PC-3 (cell line): ENCODE measurements at regions not wholly inside any gene's neighbourhood (a gene's known extent, or its start where the extent isn't known, plus 50 kb on each side); places are given as distances from the start of the nearest gene placed in this dataset.

ENCODE experiments used
- ATAC-seq: fragments of 200-7000 bp; cut with Tn5 transposase; 2 replicates; pipeline ENCODE4 v1.9.1; 2020; ENCODE audit warnings: mild to moderate bottlenecking, moderate library complexity
- BruUV-seq: library from RNA; stranded (reverse); fragments of 400-500 nt; replicated peaks from 2 replicates; lab custom pipeline; 2021; lab: Mats Ljungman, UMichigan
- CTCF ChIA-PET: fragments of 300-600 bp; sonication (Branson Sonifier 250); formaldehyde crosslinking; loops from one replicate; lab custom pipeline; 2022; ENCODE audit warnings: antibody characterized with exemption; lab: Charles Lee
- POLR2A ChIA-PET: fragments of 300-600 bp; sonication (Branson Sonifier 250); formaldehyde crosslinking; loops from one replicate; lab custom pipeline; 2022; ENCODE audit warnings: antibody characterized with exemption; ENCODE audit not compliant: unreplicated experiment; lab: Charles Lee
- DNase-seq: peaks from one replicate; pipeline ENCODE4 v3.0.0-alpha.2; 2015
- H2AFZ ChIP-seq: fragments of 300-600 bp; sonication (generic); 2 replicates; pipeline ENCODE4 v1.6.0; 2016; ENCODE audit warnings: antibody characterized with exemption, low read length
- H3F3A ChIP-seq: fragments of 300-600 bp; sonication (generic); one replicate; pipeline ENCODE4 v1.6.0; 2017; ENCODE audit warnings: antibody characterized with exemption, low read length, control low read depth, mild to moderate bottlenecking; ENCODE audit not compliant: unreplicated experiment
- H3K27ac ChIP-seq: fragments of 300-600 bp; sonication (generic); 2 replicates; pipeline ENCODE4 v1.5.1; 2016; ENCODE audit warnings: mild to moderate bottlenecking, low read length
- H3K27me3 ChIP-seq: fragments of 300-600 bp; sonication (generic); 2 replicates; pipeline ENCODE4 v1.6.1; 2016; ENCODE audit warnings: low read length, mixed read lengths
- H3K36me3 ChIP-seq: fragments of 300-600 bp; sonication (generic); 2 replicates; pipeline ENCODE4 v1.6.1; 2016; ENCODE audit warnings: low read depth, mixed run types, low read length, mixed read lengths
- H3K4me1 ChIP-seq: fragments of 300-600 bp; sonication (generic); 2 replicates; pipeline ENCODE4 v1.5.1; 2016; ENCODE audit warnings: low read length; ENCODE audit not compliant: insufficient read depth
- H3K4me2 ChIP-seq: fragments of 300-600 bp; sonication (generic); 2 replicates; pipeline ENCODE4 v1.6.0; 2016; ENCODE audit warnings: low read length
- H3K4me3 ChIP-seq: fragments of 300-600 bp; sonication (generic); 2 replicates; pipeline ENCODE4 v1.5.1; 2016; ENCODE audit warnings: mild to moderate bottlenecking, low read length, mixed read lengths
- H3K79me2 ChIP-seq: fragments of 300-600 bp; sonication (generic); 2 replicates; pipeline ENCODE4 v1.6.1; 2017; ENCODE audit warnings: low read length, mixed read lengths
- H3K9ac ChIP-seq: fragments of 300-600 bp; sonication (generic); 2 replicates; pipeline ENCODE4 v1.6.0; 2016; ENCODE audit warnings: mild to moderate bottlenecking, low read length
- H3K9me2 ChIP-seq: fragments of 300-600 bp; sonication (generic); replicated peaks from 2 replicates; pipeline ENCODE4 v1.6.1; 2016; ENCODE audit warnings: mixed run types, low read length, mixed read lengths
- H3K9me3 ChIP-seq: fragments of 300-600 bp; sonication (generic); 2 replicates; pipeline ENCODE4 v1.6.1; 2016; ENCODE audit warnings: low read length, mixed read lengths
- H4K20me1 ChIP-seq: fragments of 300-600 bp; sonication (generic); 2 replicates; pipeline ENCODE4 v1.6.1; 2016; ENCODE audit warnings: low read length, mixed read lengths
- EZH2 ChIP-seq: fragments of 300-600 bp; sonication (generic); IDR thresholded peaks from one replicate; pipeline ENCODE4 v1.6.1; 2017; ENCODE audit warnings: antibody characterized with exemption, mild to moderate bottlenecking, low read length; ENCODE audit not compliant: unreplicated experiment
- EZH2phosphoT487 ChIP-seq: fragments of 300-600 bp; sonication (generic); IDR thresholded peaks from 2 replicates; pipeline ENCODE4 v1.6.1; 2018; ENCODE audit warnings: mild to moderate bottlenecking, antibody characterized with exemption, low read length, borderline replicate concordance
- intact Hi-C: fragments of 100-400 bp; cut with micrococcal nuclease; formaldehyde crosslinking; loops from 2 replicates; pipeline ENCODE4 v1.9.0; 2023
- TF ChIP-seq, protein P1 (sequence below): fragments of 300-600 bp; sonication (generic); conservative IDR thresholded peaks from 2 replicates; pipeline ENCODE4 v1.5.1; 2017; ENCODE audit warnings: antibody characterized with exemption, low read depth, mild to moderate bottlenecking, low read length

DNA sequence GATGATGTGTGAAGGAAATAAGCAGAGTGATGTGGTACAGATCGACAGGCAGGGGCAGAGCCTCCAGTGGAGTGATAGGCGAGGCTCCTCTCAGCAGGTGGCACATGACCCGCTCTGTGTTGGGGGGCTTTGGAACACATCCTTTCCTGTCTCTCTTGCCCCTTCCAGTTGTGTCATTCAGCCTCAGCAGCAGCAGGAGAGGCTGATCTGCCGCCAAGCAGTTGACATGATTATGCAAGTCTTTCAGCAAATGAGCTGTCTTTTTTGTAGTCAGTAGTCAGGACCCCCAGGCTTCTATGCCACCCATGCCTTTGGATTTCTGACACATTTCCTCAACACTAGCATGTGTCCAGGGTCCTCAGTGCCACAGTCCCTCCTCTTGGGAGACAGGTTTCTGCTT, 307.1 kb upstream of the C1orf174 start:
- no TSS peak for BruUV-seq
- POLR2A ChIA-PET, result no interaction called here
- peaks cover 28% of the 10 kb centered on the region for H3K9me3 ChIP-seq
- H3K36me3 ChIP-seq, result no peaks in the 10 kb centered on the region
- H2AFZ ChIP-seq, result no peak overlapping the region
- H4K20me1 ChIP-seq, result no peaks in the 10 kb centered on the region
- ATAC-seq (no peak), DNase-seq (no peak)
- no peaks in the 10 kb centered on the region for H3K4me1 ChIP-seq
- TF ChIP-seq, protein P1, sequence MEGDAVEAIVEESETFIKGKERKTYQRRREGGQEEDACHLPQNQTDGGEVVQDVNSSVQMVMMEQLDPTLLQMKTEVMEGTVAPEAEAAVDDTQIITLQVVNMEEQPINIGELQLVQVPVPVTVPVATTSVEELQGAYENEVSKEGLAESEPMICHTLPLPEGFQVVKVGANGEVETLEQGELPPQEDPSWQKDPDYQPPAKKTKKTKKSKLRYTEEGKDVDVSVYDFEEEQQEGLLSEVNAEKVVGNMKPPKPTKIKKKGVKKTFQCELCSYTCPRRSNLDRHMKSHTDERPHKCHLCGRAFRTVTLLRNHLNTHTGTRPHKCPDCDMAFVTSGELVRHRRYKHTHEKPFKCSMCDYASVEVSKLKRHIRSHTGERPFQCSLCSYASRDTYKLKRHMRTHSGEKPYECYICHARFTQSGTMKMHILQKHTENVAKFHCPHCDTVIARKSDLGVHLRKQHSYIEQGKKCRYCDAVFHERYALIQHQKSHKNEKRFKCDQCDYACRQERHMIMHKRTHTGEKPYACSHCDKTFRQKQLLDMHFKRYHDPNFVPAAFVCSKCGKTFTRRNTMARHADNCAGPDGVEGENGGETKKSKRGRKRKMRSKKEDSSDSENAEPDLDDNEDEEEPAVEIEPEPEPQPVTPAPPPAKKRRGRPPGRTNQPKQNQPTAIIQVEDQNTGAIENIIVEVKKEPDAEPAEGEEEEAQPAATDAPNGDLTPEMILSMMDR, result no peak
- TF ChIP-seq EZH2phosphoT487 (no peak), EZH2 (no peak)
- CTCF ChIA-PET, result no interaction called here
- peaks cover 12% of the 10 kb centered on the region; the same call in 1 of the 2 replicates for H3K27me3 ChIP-seq
- H3K9me2 ChIP-seq, result no peaks in the 10 kb centered on the region
- intact Hi-C loops, result no loop called here
- H3K4me3 ChIP-seq, result no peak overlapping the region
- no peaks in the 10 kb centered on the region for H3K79me2 ChIP-seq
- H3K4me2 ChIP-seq, result no peak overlapping the region
- no peaks in the 10 kb centered on the region for H3F3A ChIP-seq
- no peak overlapping the region for H3K9ac ChIP-seq
- no peak overlapping the region for H3K27ac ChIP-seq

DNA sequence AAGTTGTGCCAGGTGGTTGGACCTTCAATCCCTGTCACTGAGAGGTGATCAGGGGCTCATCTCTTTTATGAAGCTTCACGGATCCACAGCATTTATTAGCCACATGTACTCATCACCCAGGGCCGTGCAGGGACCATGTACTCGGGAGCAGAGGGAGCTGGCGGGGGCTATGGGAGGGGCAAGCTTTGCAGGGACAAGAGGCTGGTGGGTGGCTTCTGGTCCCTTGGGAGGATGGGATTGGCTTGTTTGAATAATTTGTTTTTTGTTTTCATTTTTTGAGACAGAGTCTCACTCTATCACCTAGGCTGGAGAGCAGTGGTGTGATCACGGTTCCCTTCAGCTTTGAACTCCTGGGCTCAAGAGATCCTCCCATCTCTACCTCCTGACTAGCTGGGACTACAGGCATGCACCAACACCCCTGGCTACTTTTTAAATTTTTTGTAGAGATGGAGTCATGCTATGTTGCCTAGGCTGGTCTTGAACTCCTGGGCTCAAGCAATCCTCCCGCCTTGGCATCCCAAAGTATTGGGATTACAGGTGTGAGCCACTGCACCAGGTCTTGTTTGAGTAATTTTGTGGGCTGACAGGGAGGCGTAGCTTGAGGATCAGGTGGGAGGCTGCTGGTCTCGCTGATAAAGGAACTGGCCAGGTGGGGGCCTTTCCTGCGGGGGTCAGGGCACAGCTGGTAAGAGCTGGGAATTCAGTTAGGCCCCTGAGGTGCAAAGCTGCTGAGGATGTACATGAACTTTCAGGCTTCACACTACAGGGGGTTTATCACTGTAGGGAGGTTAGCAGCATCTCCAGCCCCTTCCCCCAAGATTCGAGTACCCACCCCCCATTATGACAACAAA, 308.0 kb upstream of the C1orf174 start:
- peaks cover 14% of the 10 kb centered on the region for H3K27me3 ChIP-seq
- no peak overlapping the region for H3K27ac ChIP-seq
- H3K36me3 ChIP-seq, result no peaks in the 10 kb centered on the region
- no peaks in the 10 kb centered on the region for H3K79me2 ChIP-seq
- H4K20me1 ChIP-seq, result no peaks in the 10 kb centered on the region
- CTCF ChIA-PET, result no interaction called here
- TF ChIP-seq EZH2, result no peak
- TF ChIP-seq EZH2phosphoT487, result no peak
- TF ChIP-seq, protein P1, result no peak
- no peaks in the 10 kb centered on the region for H3K9me2 ChIP-seq
- no peak overlapping the region for H3K4me2 ChIP-seq
- ATAC-seq (no peak), DNase-seq (no peak)
- intact Hi-C loops, result no loop called here
- no TSS peak for BruUV-seq
- H3K4me1 ChIP-seq, result no peaks in the 10 kb centered on the region
- peaks cover 28% of the 10 kb centered on the region for H3K9me3 ChIP-seq
- no peak overlapping the region for H3K4me3 ChIP-seq
- H3K9ac ChIP-seq, result no peak overlapping the region
- no peaks in the 10 kb centered on the region for H3F3A ChIP-seq
- POLR2A ChIA-PET, result no interaction called here
- no peak overlapping the region for H2AFZ ChIP-seq

DNA sequence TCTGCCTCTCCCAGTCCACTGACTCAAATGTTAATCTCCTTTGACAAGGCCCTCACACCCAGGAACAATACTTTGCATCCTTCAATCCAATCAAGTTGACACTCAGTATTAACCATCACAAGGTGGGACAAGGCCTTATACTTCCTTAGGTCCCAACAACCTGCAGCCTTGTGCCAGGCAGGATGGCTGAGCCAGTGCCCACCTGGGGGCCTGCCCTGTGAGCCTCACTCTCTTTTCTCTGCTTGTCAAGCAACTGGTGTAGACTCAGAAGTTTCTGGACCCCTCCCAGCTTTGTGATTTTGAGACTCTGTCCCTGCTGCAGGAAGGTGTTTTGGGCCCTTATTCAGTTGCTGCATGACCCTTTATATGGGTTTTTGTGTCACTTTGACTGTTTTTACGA, 310.0 kb upstream of the C1orf174 start:
- ChIA-PET CTCF (no interaction called here), POLR2A (interaction anchor here (0.6 kb wide), 1 partner anchor 103 kb away, joined by 4 read pairs; no protein-coding TSS in a partner anchor)
- no peak overlapping the region for H2AFZ ChIP-seq
- no peak overlapping the region for H3K4me3 ChIP-seq
- no peak overlapping the region for H3K9ac ChIP-seq
- no peaks in the 10 kb centered on the region for H3K36me3 ChIP-seq
- no peaks in the 10 kb centered on the region for H3F3A ChIP-seq
- no peaks in the 10 kb centered on the region for H3K4me1 ChIP-seq
- DNase-seq (no peak), ATAC-seq (no peak)
- H3K9me3 ChIP-seq, result peaks cover 15% of the 10 kb centered on the region
- H4K20me1 ChIP-seq, result no peaks in the 10 kb centered on the region
- H3K27me3 ChIP-seq, result peaks cover 21% of the 10 kb centered on the region
- BruUV-seq, result no TSS peak
- intact Hi-C loops, result no loop called here
- H3K4me2 ChIP-seq, result no peak overlapping the region
- no peak for TF ChIP-seq EZH2phosphoT487
- no peak for TF ChIP-seq EZH2
- TF ChIP-seq, protein P1, result no peak
- no peaks in the 10 kb centered on the region for H3K9me2 ChIP-seq
- no peak overlapping the region for H3K27ac ChIP-seq
- no peaks in the 10 kb centered on the region for H3K79me2 ChIP-seq
